Skin epidermis (tissue), 12 donors: ENCODE measurements at regions not wholly inside any gene's neighbourhood (a gene's known extent, or its start where the extent isn't known, plus 50 kb on each side); places are given as distances from the start of the nearest gene placed in this dataset.

Source experiments
- H3K27ac ChIP-seq, 21 experiments: fragments of 200-600 bp; sonication (generic) in 11 of 21; one replicate each; pipeline ENCODE4 v1.5.0; 2020; ENCODE audit warnings: mild to moderate bottlenecking in 3 of 21, inconsistent platforms in 2 of 21, moderate library complexity in 2 of 21
- H3K4me3 ChIP-seq, 7 experiments: fragments of 200-600 bp; sonication (generic) in 2 of 7; one replicate each; pipeline ENCODE4 v1.5.0; 2020; ENCODE audit warnings: inconsistent platforms in 2 of 7, mild to moderate bottlenecking in 2 of 7, moderate library complexity in 1 of 7

- H3K27ac ChIP-seq = no peak overlapping the region
- H3K4me3 ChIP-seq = no peak overlapping the region
Measured at GRCh38 chr16:85537331-85537788, 75.8 kb upstream of the GSE1 start.

- Histone ChIP-seq H3K27ac (no peak overlapping the region), H3K4me3 (no peak overlapping the region)
Measured at GRCh38 chr16:85537795-85538401, 75.2 kb upstream of the GSE1 start.

GRCh38 chr16:85539084-85539483, 74.0 kb upstream of the GSE1 start:
- no peak overlapping the region for H3K27ac ChIP-seq
- no peak overlapping the region for H3K4me3 ChIP-seq

- Histone ChIP-seq H3K27ac (no peak overlapping the region), H3K4me3 (no peak overlapping the region)
Measured at GRCh38 chr16:85539629-85540291, 73.4 kb upstream of the GSE1 start.

- H3K27ac ChIP-seq = peak overlapping the region in 5 of 21 experiments; percentile 2 to 52 (median 31)
- H3K4me3 ChIP-seq = no peak overlapping the region
Measured at GRCh38 chr16:85541181-85541580, 71.9 kb upstream of the GSE1 start.

- no peak overlapping the region for H3K4me3 ChIP-seq
- H3K27ac ChIP-seq = peak overlapping the region in 5 of 21 experiments; percentile 2 to 52 (median 31)
Measured at GRCh38 chr16:85541619-85541979, 71.5 kb upstream of the GSE1 start.

- Histone ChIP-seq H3K27ac (peak overlapping the region in 3 of 21 experiments; percentile 16 to 52 (median 19)), H3K4me3 (no peak overlapping the region)
Measured at GRCh38 chr16:85541980-85542900, 70.9 kb upstream of the GSE1 start.

GRCh38 chr16:85543536-85543935, 69.6 kb upstream of the GSE1 start:
- no peak overlapping the region for H3K4me3 ChIP-seq
- no peak overlapping the region for H3K27ac ChIP-seq

- H3K4me3 ChIP-seq = no peak overlapping the region
- no peak overlapping the region for H3K27ac ChIP-seq
Measured at GRCh38 chr16:85544016-85544415, 69.1 kb upstream of the GSE1 start.

- Histone ChIP-seq H3K27ac (no peak overlapping the region), H3K4me3 (no peak overlapping the region)
Measured at GRCh38 chr16:85544668-85545067, 68.5 kb upstream of the GSE1 start.

- no peak overlapping the region for H3K27ac ChIP-seq
- H3K4me3 ChIP-seq = no peak overlapping the region
Measured at GRCh38 chr16:85545227-85545818, 67.8 kb upstream of the GSE1 start.

GRCh38 chr16:85546585-85547447, 66.3 kb upstream of the GSE1 start:
- H3K27ac ChIP-seq = no peak overlapping the region
- no peak overlapping the region for H3K4me3 ChIP-seq

- Histone ChIP-seq H3K4me3 (no peak overlapping the region), H3K27ac (no peak overlapping the region)
Measured at GRCh38 chr16:85548375-85548774, 64.7 kb upstream of the GSE1 start.

GRCh38 chr16:85549766-85550421, 63.2 kb upstream of the GSE1 start:
- Histone ChIP-seq H3K4me3 (no peak overlapping the region), H3K27ac (no peak overlapping the region)

- peak overlapping the region in 1 of 21 experiments; percentile 55 for H3K27ac ChIP-seq
- H3K4me3 ChIP-seq = no peak overlapping the region
Measured at GRCh38 chr16:85550422-85550864, 62.7 kb upstream of the GSE1 start.

- H3K4me3 ChIP-seq = no peak overlapping the region
- peak overlapping the region in 4 of 21 experiments; percentile 1 to 55 (median 10) for H3K27ac ChIP-seq
Measured at GRCh38 chr16:85550953-85551924, 61.9 kb upstream of the GSE1 start.

GRCh38 chr16:85552980-85553435, 60.1 kb upstream of the GSE1 start:
- Histone ChIP-seq H3K27ac (peak overlapping the region in 18 of 21 experiments; percentile 81 to 96 (median 90)), H3K4me3 (peak overlapping the region; percentile 45 to 80 (median 71))
